HFF-Myc (cell line): ENCODE measurements at regions not wholly inside any gene's neighbourhood (a gene's known extent, or its start where the extent isn't known, plus 50 kb on each side); places are given as distances from the start of the nearest gene placed in this dataset.

Experiments used
- DNase-seq: peaks from one replicate; pipeline ENCODE4 v3.0.0-alpha.2; 2011; ENCODE audit warnings: low read depth; ENCODE audit errors: extremely low read depth
- H3K4me3 ChIP-seq: replicated peaks from 2 replicates; pipeline ENCODE4 v1.5.1; 2011; ENCODE audit warnings: low read depth, mild to moderate bottlenecking, control low read depth, low read length
- TF ChIP-seq, protein P1 (sequence below): IDR thresholded peaks from 2 replicates; pipeline ENCODE4 v1.5.1; 2012; ENCODE audit warnings: mild to moderate bottlenecking, low read depth, low read length, control low read depth; ENCODE audit errors: missing control alignments

DNA sequence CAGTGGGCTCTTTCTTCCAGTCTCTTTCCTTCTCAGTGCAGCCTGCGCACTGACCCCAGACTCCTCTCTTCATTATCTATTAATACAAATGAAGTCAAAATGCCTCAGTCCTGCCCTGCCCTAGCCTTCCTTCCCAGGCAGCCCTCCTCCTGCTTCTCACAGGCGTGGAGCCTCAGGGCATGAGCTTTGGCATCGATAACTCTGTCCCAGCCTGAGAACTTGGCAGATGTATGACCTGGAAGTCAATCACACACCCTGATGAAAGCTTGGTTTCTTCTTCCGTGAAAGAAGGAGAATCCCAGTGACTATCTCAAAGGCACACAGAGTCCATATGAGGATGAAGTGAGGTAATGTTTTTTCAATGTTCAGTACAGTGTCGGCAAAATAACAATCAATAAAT is 600.7 kb upstream of the ID2 start:
- no peak for DNase-seq
- TF ChIP-seq, protein P1, sequence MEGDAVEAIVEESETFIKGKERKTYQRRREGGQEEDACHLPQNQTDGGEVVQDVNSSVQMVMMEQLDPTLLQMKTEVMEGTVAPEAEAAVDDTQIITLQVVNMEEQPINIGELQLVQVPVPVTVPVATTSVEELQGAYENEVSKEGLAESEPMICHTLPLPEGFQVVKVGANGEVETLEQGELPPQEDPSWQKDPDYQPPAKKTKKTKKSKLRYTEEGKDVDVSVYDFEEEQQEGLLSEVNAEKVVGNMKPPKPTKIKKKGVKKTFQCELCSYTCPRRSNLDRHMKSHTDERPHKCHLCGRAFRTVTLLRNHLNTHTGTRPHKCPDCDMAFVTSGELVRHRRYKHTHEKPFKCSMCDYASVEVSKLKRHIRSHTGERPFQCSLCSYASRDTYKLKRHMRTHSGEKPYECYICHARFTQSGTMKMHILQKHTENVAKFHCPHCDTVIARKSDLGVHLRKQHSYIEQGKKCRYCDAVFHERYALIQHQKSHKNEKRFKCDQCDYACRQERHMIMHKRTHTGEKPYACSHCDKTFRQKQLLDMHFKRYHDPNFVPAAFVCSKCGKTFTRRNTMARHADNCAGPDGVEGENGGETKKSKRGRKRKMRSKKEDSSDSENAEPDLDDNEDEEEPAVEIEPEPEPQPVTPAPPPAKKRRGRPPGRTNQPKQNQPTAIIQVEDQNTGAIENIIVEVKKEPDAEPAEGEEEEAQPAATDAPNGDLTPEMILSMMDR: no peak
- H3K4me3 ChIP-seq: no peak overlapping the region

GRCh38 chr2:8082840-8083239 is 599.0 kb upstream of the ID2 start:
- TF ChIP-seq, protein P1: no peak
- H3K4me3 ChIP-seq: no peak overlapping the region
- no peak for DNase-seq

GRCh38 chr2:8086357-8086756 is 595.5 kb upstream of the ID2 start:
- H3K4me3 ChIP-seq: no peak overlapping the region
- DNase-seq: no peak
- TF ChIP-seq, protein P1: no peak

GRCh38 chr2:8086796-8087479 is 594.9 kb upstream of the ID2 start:
- DNase-seq: peak; percentile 87
- TF ChIP-seq, protein P1: no peak
- H3K4me3 ChIP-seq: no peak overlapping the region

DNA sequence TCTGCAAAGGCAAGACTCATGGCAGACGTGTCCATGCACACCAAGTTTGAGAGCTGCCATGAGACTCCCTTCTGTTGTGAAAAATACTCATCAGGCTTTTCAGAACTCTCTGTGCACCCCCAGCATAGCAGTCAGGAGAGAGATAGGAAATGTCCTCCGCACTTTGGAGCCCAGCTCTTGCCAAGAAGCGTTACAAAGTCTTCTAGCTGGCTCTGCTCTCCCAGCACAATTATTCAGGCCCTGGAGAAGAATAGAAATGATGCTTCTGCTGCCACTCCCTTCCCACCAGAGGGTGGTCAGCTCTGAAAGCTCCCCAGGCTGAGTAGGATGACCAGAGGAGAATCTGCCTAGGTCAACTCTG is 594.4 kb upstream of the ID2 start:
- DNase-seq: no peak
- TF ChIP-seq, protein P1: no peak

GRCh38 chr2:8088810-8089209 is 593.0 kb upstream of the ID2 start:
- TF ChIP-seq, protein P1: no peak
- no peak overlapping the region for H3K4me3 ChIP-seq
- no peak for DNase-seq

More for the DNA sequence above, 594.4 kb upstream of the ID2 start:
- no peak overlapping the region for H3K4me3 ChIP-seq

- DNase-seq: no peak
- TF ChIP-seq, protein P1: no peak
- H3K4me3 ChIP-seq: no peak overlapping the region
These were observed 592.3 kb upstream of the ID2 start for GRCh38 chr2:8089596-8089995.
